ENCODE measurements at regions not wholly inside any gene's neighbourhood (a gene's known extent, or its start where the extent isn't known, plus 50 kb on each side); places are given as distances from the start of the nearest gene placed in this dataset.

GRCh38 chr2:190589008-190589407, 54.5 kb upstream of the NEMP2 start:
- no peak for TF ChIP-seq POLR2A (IDR thresholded peaks at IDR 0.05; ENCODE audit: low read depth, low read length)
- no peak for TF ChIP-seq POLR2AphosphoS5 (IDR thresholded peaks at IDR 0.05; ENCODE audit: low read depth, low read length)
- TF ChIP-seq TAF1 (IDR thresholded peaks at IDR 0.05; ENCODE audit: borderline replicate concordance, low read depth, low read length), result no peak
